ENCODE measurements at regions not wholly inside any gene's neighbourhood (a gene's known extent, or its start where the extent isn't known, plus 50 kb on each side); places are given as distances from the start of the nearest gene placed in this dataset.

- Histone ChIP-seq H3K27me3 (ENCODE audit: insufficient read depth, low read length) (no peaks in the 10 kb centered on the region), H3K4me1 (ENCODE audit: insufficient read depth, low read length) (no peaks in the 10 kb centered on the region), H3K36me3 (ENCODE audit: insufficient read depth, low read length) (no peaks in the 10 kb centered on the region), H3K9me3 (ENCODE audit: insufficient read depth, low read depth, low read length) (no peaks in the 10 kb centered on the region), H3K9ac (ENCODE audit: low read depth, low read length) (no peak overlapping the region), H3K4me3 (ENCODE audit: low read length) (no peak overlapping the region), H3K27ac (ENCODE audit: low read depth, low read length) (no peak overlapping the region)
- WGBS: 86% methylated on average over 1 of the region's 1 CpG
These were observed 322.4 kb downstream of the ATP23 start for GRCh38 chr12:58263816-58264215.

- no peak overlapping the region for H3K9ac ChIP-seq (ENCODE audit: low read depth, low read length)
- H3K4me1 ChIP-seq (ENCODE audit: insufficient read depth, low read length): no peaks in the 10 kb centered on the region
- H3K27ac ChIP-seq (ENCODE audit: low read depth, low read length): no peak overlapping the region
- H3K36me3 ChIP-seq (ENCODE audit: insufficient read depth, low read length): no peaks in the 10 kb centered on the region
- no peaks in the 10 kb centered on the region for H3K27me3 ChIP-seq (ENCODE audit: insufficient read depth, low read length)
- H3K9me3 ChIP-seq (ENCODE audit: insufficient read depth, low read depth, low read length): no peaks in the 10 kb centered on the region
- H3K4me3 ChIP-seq (ENCODE audit: low read length): no peak overlapping the region
These were observed 326.7 kb downstream of the ATP23 start for GRCh38 chr12:58268069-58268468.

- H3K27ac ChIP-seq (ENCODE audit: low read depth, low read length): no peak overlapping the region
- H3K9me3 ChIP-seq (ENCODE audit: insufficient read depth, low read depth, low read length): no peaks in the 10 kb centered on the region
- H3K27me3 ChIP-seq (ENCODE audit: insufficient read depth, low read length): no peaks in the 10 kb centered on the region
- 96% methylated on average over 2 of the region's 2 CpGs for WGBS
- no peak overlapping the region for H3K4me3 ChIP-seq (ENCODE audit: low read length)
- H3K36me3 ChIP-seq (ENCODE audit: insufficient read depth, low read length): no peaks in the 10 kb centered on the region
- no peak overlapping the region for H3K9ac ChIP-seq (ENCODE audit: low read depth, low read length)
- H3K4me1 ChIP-seq (ENCODE audit: insufficient read depth, low read length): no peaks in the 10 kb centered on the region
These were observed 328.1 kb downstream of the ATP23 start for GRCh38 chr12:58269476-58269875.

- Histone ChIP-seq H3K27me3 (ENCODE audit: insufficient read depth, low read length) (no peaks in the 10 kb centered on the region), H3K36me3 (ENCODE audit: insufficient read depth, low read length) (no peaks in the 10 kb centered on the region), H3K4me3 (ENCODE audit: low read length) (no peak overlapping the region), H3K27ac (ENCODE audit: low read depth, low read length) (no peak overlapping the region), H3K9me3 (ENCODE audit: insufficient read depth, low read depth, low read length) (no peaks in the 10 kb centered on the region), H3K9ac (ENCODE audit: low read depth, low read length) (no peak overlapping the region), H3K4me1 (ENCODE audit: insufficient read depth, low read length) (no peaks in the 10 kb centered on the region)
- WGBS: 95% methylated on average over 5 of the region's 6 CpGs
These were observed 329.8 kb downstream of the ATP23 start for GRCh38 chr12:58270966-58271705.

- no peak overlapping the region for H3K27ac ChIP-seq (ENCODE audit: low read depth, low read length)
These were observed 331.1 kb downstream of the ATP23 start for GRCh38 chr12:58272461-58272860.

GRCh38 chr12:58277231-58277630 is 335.9 kb downstream of the ATP23 start:
- peaks cover 26% of the 10 kb centered on the region for H3K9me3 ChIP-seq (ENCODE audit: insufficient read depth, low read depth, low read length)
- H3K36me3 ChIP-seq (ENCODE audit: insufficient read depth, low read length): no peaks in the 10 kb centered on the region
- H3K27me3 ChIP-seq (ENCODE audit: insufficient read depth, low read length): no peaks in the 10 kb centered on the region
- H3K4me1 ChIP-seq (ENCODE audit: insufficient read depth, low read length): no peaks in the 10 kb centered on the region
- 91% methylated on average over 1 of the region's 1 CpG for WGBS
- H3K27ac ChIP-seq (ENCODE audit: low read depth, low read length): no peak overlapping the region
- H3K4me3 ChIP-seq (ENCODE audit: low read length): no peak overlapping the region
- no peak overlapping the region for H3K9ac ChIP-seq (ENCODE audit: low read depth, low read length)

More at GRCh38 chr12:58272461-58272860, 331.1 kb downstream of the ATP23 start:
- Histone ChIP-seq H3K27me3 (ENCODE audit: insufficient read depth, low read length) (no peaks in the 10 kb centered on the region), H3K4me1 (ENCODE audit: insufficient read depth, low read length) (no peaks in the 10 kb centered on the region), H3K4me3 (ENCODE audit: low read length) (no peak overlapping the region), H3K36me3 (ENCODE audit: insufficient read depth, low read length) (no peaks in the 10 kb centered on the region), H3K9me3 (ENCODE audit: insufficient read depth, low read depth, low read length) (peaks cover 6% of the 10 kb centered on the region), H3K9ac (ENCODE audit: low read depth, low read length) (no peak overlapping the region)
- 97% methylated on average over 3 of the region's 3 CpGs for WGBS

- whole genome bisulfite sequencing: 94% methylated on average over 1 of the region's 1 CpG
- Histone ChIP-seq H3K9ac (ENCODE audit: low read depth, low read length) (no peak overlapping the region), H3K36me3 (ENCODE audit: insufficient read depth, low read length) (no peaks in the 10 kb centered on the region), H3K27me3 (ENCODE audit: insufficient read depth, low read length) (no peaks in the 10 kb centered on the region), H3K4me3 (ENCODE audit: low read length) (no peak overlapping the region), H3K9me3 (ENCODE audit: insufficient read depth, low read depth, low read length) (peaks cover 9% of the 10 kb centered on the region; the same call in 1 of the 2 replicates), H3K27ac (ENCODE audit: low read depth, low read length) (no peak overlapping the region), H3K4me1 (ENCODE audit: insufficient read depth, low read length) (0 out of 2 replicates have a peak, but pooled peaks cover 5% of the 10 kb centered on the region)
These were observed 342.2 kb downstream of the ATP23 start for GRCh38 chr12:58283553-58283952.

GRCh38 chr12:58285551-58285950 is 344.2 kb downstream of the ATP23 start:
- 0 out of 2 replicates have a peak, but pooled peaks cover 5% of the 10 kb centered on the region for H3K4me1 ChIP-seq (ENCODE audit: insufficient read depth, low read length)
- H3K36me3 ChIP-seq (ENCODE audit: insufficient read depth, low read length): no peaks in the 10 kb centered on the region
- WGBS: 38% methylated on average over 5 of the region's 5 CpGs
- peaks cover 3% of the 10 kb centered on the region; the same call in 1 of the 2 replicates for H3K9me3 ChIP-seq (ENCODE audit: insufficient read depth, low read depth, low read length)
- H3K4me3 ChIP-seq (ENCODE audit: low read length): no peak overlapping the region
- H3K27me3 ChIP-seq (ENCODE audit: insufficient read depth, low read length): no peaks in the 10 kb centered on the region
- no peak overlapping the region for H3K9ac ChIP-seq (ENCODE audit: low read depth, low read length)
- H3K27ac ChIP-seq (ENCODE audit: low read depth, low read length): no peak overlapping the region

- no peak overlapping the region for H3K27ac ChIP-seq (ENCODE audit: low read depth, low read length)
- 0 out of 2 replicates have a peak, but pooled peaks cover 5% of the 10 kb centered on the region for H3K4me1 ChIP-seq (ENCODE audit: insufficient read depth, low read length)
- no peaks in the 10 kb centered on the region for H3K9me3 ChIP-seq (ENCODE audit: insufficient read depth, low read depth, low read length)
- no peak overlapping the region for H3K4me3 ChIP-seq (ENCODE audit: low read length)
- no peak overlapping the region for H3K9ac ChIP-seq (ENCODE audit: low read depth, low read length)
- H3K36me3 ChIP-seq (ENCODE audit: insufficient read depth, low read length): no peaks in the 10 kb centered on the region
- H3K27me3 ChIP-seq (ENCODE audit: insufficient read depth, low read length): no peaks in the 10 kb centered on the region
These were observed 345.0 kb downstream of the ATP23 start for GRCh38 chr12:58286353-58286752.

GRCh38 chr12:58288190-58288589 is 346.8 kb downstream of the ATP23 start:
- no peaks in the 10 kb centered on the region for H3K36me3 ChIP-seq (ENCODE audit: insufficient read depth, low read length)
- no peaks in the 10 kb centered on the region for H3K9me3 ChIP-seq (ENCODE audit: insufficient read depth, low read depth, low read length)
- H3K9ac ChIP-seq (ENCODE audit: low read depth, low read length): no peak overlapping the region
- no peaks in the 10 kb centered on the region for H3K27me3 ChIP-seq (ENCODE audit: insufficient read depth, low read length)
- WGBS: 95% methylated on average over 6 of the region's 6 CpGs
- H3K27ac ChIP-seq (ENCODE audit: low read depth, low read length): no peak overlapping the region
- H3K4me3 ChIP-seq (ENCODE audit: low read length): no peak overlapping the region
- peaks cover 5% of the 10 kb centered on the region; the same call in 1 of the 2 replicates for H3K4me1 ChIP-seq (ENCODE audit: insufficient read depth, low read length)

- Histone ChIP-seq H3K9ac (ENCODE audit: low read depth, low read length) (no peak overlapping the region), H3K4me1 (ENCODE audit: insufficient read depth, low read length) (peaks cover 4% of the 10 kb centered on the region; the same call in 1 of the 2 replicates), H3K27ac (ENCODE audit: low read depth, low read length) (no peak overlapping the region), H3K36me3 (ENCODE audit: insufficient read depth, low read length) (no peaks in the 10 kb centered on the region), H3K4me3 (ENCODE audit: low read length) (no peak overlapping the region), H3K27me3 (ENCODE audit: insufficient read depth, low read length) (no peaks in the 10 kb centered on the region), H3K9me3 (ENCODE audit: insufficient read depth, low read depth, low read length) (no peaks in the 10 kb centered on the region)
- whole genome bisulfite sequencing: 93% methylated on average over 1 of the region's 1 CpG
These were observed 349.7 kb downstream of the ATP23 start for GRCh38 chr12:58291106-58291505.
